Breast epithelium (tissue), 4 donors: ENCODE measurements at regions not wholly inside any gene's neighbourhood (a gene's known extent, or its start where the extent isn't known, plus 50 kb on each side); places are given as distances from the start of the nearest gene placed in this dataset.

Experiments
- DNase-seq, 2 donors: peaks; one replicate each; pipeline ENCODE4 v3.0.0-alpha.2; 2019; ENCODE audit warnings: low spot score in 2 of 2
- H3K27ac ChIP-seq, 2 donors: fragments of 200-600 bp; sonication (generic) in 1 of 2; one replicate each; pipeline ENCODE4 v1.5.1; 2016 to 2019; ENCODE audit warnings: mild to moderate bottlenecking in 1 of 2
- H3K27me3 ChIP-seq, 2 donors: fragments of 200-600 bp; sonication (generic) in 1 of 2; one replicate each; pipeline versions ENCODE4 v1.5.1 to v1.6.0; 2017 to 2019; ENCODE audit warnings: control low read depth in 1 of 2, mild to moderate bottlenecking in 1 of 2
- H3K36me3 ChIP-seq: fragments of 200-600 bp; one replicate; pipeline ENCODE4 v1.5.1; 2019
- H3K4me1 ChIP-seq, 2 donors: fragments of 200-600 bp; sonication (generic); one replicate each; pipeline ENCODE4 v1.5.1; 2016 to 2019; ENCODE audit warnings: control low read depth in 1 of 2
- H3K4me3 ChIP-seq, 3 donors: fragments of 200-600 bp; sonication (generic); 1 replicate in 2 of 3; 2 replicates in 1 of 3; pipeline ENCODE4 v1.5.1; 2016 to 2019; ENCODE audit warnings: mild to moderate bottlenecking in 3 of 3, moderate library complexity in 2 of 3
- H3K9me3 ChIP-seq, 2 donors: fragments of 200-600 bp; sonication (generic) in 1 of 2; one replicate each; pipeline ENCODE4 v1.5.1; 2016 to 2019; ENCODE audit warnings: control low read depth in 1 of 2
- CTCF ChIP-seq, 3 donors: fragments of 450-650 bp; IDR thresholded peaks; one replicate each; pipeline ENCODE4 v1.5.1; 2016 to 2017; ENCODE audit warnings: antibody characterized with exemption in 3 of 3, mild to moderate bottlenecking in 3 of 3, moderate library complexity in 3 of 3
- POLR2A ChIP-seq: fragments of 450-650 bp; IDR thresholded peaks from one replicate; pipeline ENCODE4 v1.6.1; 2016; ENCODE audit warnings: antibody characterized with exemption, mild to moderate bottlenecking, moderate library complexity
- POLR2AphosphoS5 ChIP-seq, 3 donors: sonication (generic); formaldehyde crosslinking; IDR thresholded peaks; one replicate each; pipeline ENCODE4 v1.6.1; 2017; ENCODE audit warnings: antibody characterized with exemption in 3 of 3
- intact Hi-C: fragments of 100-400 bp; cut with DNase I; formaldehyde crosslinking; loops from one replicate; pipeline ENCODE4 v1.15.1; 2023; ENCODE audit warnings: low total_unique reads

DNA sequence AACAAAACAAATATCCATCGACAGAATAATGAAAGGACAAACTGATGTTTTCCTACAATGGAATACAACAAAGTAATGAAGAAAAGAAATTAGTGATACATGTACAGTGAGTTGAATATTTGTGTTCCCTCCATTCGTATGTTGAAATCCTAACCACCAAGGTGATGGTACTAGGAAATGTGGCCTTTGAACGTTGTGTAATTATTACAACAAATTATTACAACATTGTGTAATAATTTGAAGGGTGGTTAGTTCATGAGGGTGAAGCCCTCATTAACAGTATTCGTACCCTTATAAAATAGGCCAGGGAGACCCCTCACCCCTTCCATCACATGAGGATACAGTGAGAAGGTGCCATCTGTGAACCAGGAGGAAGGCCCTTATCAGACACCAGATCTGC, 339.4 kb downstream of the BMP2 start:
- H3K27me3 ChIP-seq = no peaks in the 10 kb centered on the region
- TF ChIP-seq POLR2AphosphoS5 (IDR thresholded peaks at IDR 0.05) (no peak), CTCF (IDR thresholded peaks at IDR 0.05) (no peak), POLR2A (no peak)
- no peak for DNase-seq
- no peak overlapping the region for H3K27ac ChIP-seq
- intact Hi-C loops = no loop called here
- no peak overlapping the region for H3K4me3 ChIP-seq
- H3K9me3 ChIP-seq = no peaks in the 10 kb centered on the region
- H3K4me1 ChIP-seq = no peaks in the 10 kb centered on the region
- H3K36me3 ChIP-seq = no peaks in the 10 kb centered on the region

DNA sequence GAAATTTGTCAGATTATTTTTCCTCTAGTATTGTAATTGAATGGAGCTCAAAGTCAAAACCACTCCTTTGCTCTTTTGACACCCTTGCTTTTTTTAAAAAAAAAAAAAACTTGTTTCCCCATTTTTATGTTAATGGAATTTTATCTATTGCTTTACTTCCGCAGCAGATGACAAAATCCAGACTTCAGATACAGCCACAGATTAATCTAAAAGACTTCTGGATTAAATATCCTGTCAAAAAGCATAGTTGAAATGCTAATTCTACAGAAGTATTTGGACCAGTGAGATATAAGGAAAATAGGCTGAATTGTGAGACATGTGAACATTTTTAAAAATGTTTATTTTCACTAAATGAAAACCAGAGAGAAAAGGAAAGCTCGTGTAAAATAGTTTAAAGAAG, 341.4 kb downstream of the BMP2 start:
- H3K27ac ChIP-seq = no peak overlapping the region
- no peak for TF ChIP-seq CTCF (IDR thresholded peaks at IDR 0.05)
- TF ChIP-seq POLR2A = no peak
- no peaks in the 10 kb centered on the region for H3K27me3 ChIP-seq
- no peak overlapping the region for H3K4me3 ChIP-seq
- no peaks in the 10 kb centered on the region for H3K4me1 ChIP-seq
- intact Hi-C loops = no loop called here
- DNase-seq = no peak
- no peaks in the 10 kb centered on the region for H3K9me3 ChIP-seq
- no peaks in the 10 kb centered on the region for H3K36me3 ChIP-seq

- H3K27me3 ChIP-seq = no peaks in the 10 kb centered on the region
- no peaks in the 10 kb centered on the region for H3K9me3 ChIP-seq
- no peak for TF ChIP-seq POLR2A
- TF ChIP-seq POLR2AphosphoS5 (IDR thresholded peaks at IDR 0.05) = no peak
- TF ChIP-seq CTCF (IDR thresholded peaks at IDR 0.05) = no peak
- H3K27ac ChIP-seq = no peak overlapping the region
- DNase-seq = no peak
- intact Hi-C loops = no loop called here
- no peaks in the 10 kb centered on the region for H3K4me1 ChIP-seq
- H3K4me3 ChIP-seq = no peak overlapping the region
- no peaks in the 10 kb centered on the region for H3K36me3 ChIP-seq
Measured at GRCh38 chr20:7113577-7114466, 346.3 kb downstream of the BMP2 start.

DNA sequence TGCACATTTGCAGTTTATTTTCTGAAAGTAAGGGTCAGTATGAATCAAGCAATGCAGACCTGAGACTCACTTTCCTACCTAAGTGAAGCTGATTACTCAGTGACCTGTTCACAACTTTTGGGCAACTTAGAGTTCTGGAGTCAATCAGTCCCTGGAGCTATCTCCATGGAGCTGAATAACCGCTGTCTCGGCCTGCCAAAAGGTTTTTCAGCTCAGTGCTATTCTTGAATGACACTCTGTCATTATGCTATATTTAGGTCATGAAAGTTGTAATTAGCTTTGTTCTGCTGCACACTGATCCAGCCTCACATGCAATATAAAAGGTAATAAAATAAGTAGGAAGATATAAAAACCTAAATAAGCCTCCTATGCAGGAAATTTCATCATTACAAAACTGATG, 356.0 kb downstream of the BMP2 start:
- no peak for DNase-seq
- TF ChIP-seq POLR2A (no peak), CTCF (IDR thresholded peaks at IDR 0.05) (no peak), POLR2AphosphoS5 (IDR thresholded peaks at IDR 0.05) (no peak)
- Histone ChIP-seq H3K4me3 (no peak overlapping the region), H3K27ac (no peak overlapping the region), H3K4me1 (no peaks in the 10 kb centered on the region), H3K36me3 (no peaks in the 10 kb centered on the region), H3K27me3 (no peaks in the 10 kb centered on the region), H3K9me3 (no peaks in the 10 kb centered on the region)
- intact Hi-C loops = no loop called here

- Histone ChIP-seq H3K4me1 (no peaks in the 10 kb centered on the region), H3K4me3 (no peak overlapping the region), H3K27me3 (no peaks in the 10 kb centered on the region), H3K27ac (no peak overlapping the region), H3K36me3 (no peaks in the 10 kb centered on the region), H3K9me3 (no peaks in the 10 kb centered on the region)
- DNase-seq = no peak
- no peak for TF ChIP-seq POLR2AphosphoS5 (IDR thresholded peaks at IDR 0.05)
- no peak for TF ChIP-seq POLR2A
- TF ChIP-seq CTCF (IDR thresholded peaks at IDR 0.05) = no peak
- intact Hi-C loops = no loop called here
Measured at GRCh38 chr20:7124120-7124519, 356.6 kb downstream of the BMP2 start.
